ENCODE measurements at regions not wholly inside any gene's neighbourhood (a gene's known extent, or its start where the extent isn't known, plus 50 kb on each side); places are given as distances from the start of the nearest gene placed in this dataset.

DNA sequence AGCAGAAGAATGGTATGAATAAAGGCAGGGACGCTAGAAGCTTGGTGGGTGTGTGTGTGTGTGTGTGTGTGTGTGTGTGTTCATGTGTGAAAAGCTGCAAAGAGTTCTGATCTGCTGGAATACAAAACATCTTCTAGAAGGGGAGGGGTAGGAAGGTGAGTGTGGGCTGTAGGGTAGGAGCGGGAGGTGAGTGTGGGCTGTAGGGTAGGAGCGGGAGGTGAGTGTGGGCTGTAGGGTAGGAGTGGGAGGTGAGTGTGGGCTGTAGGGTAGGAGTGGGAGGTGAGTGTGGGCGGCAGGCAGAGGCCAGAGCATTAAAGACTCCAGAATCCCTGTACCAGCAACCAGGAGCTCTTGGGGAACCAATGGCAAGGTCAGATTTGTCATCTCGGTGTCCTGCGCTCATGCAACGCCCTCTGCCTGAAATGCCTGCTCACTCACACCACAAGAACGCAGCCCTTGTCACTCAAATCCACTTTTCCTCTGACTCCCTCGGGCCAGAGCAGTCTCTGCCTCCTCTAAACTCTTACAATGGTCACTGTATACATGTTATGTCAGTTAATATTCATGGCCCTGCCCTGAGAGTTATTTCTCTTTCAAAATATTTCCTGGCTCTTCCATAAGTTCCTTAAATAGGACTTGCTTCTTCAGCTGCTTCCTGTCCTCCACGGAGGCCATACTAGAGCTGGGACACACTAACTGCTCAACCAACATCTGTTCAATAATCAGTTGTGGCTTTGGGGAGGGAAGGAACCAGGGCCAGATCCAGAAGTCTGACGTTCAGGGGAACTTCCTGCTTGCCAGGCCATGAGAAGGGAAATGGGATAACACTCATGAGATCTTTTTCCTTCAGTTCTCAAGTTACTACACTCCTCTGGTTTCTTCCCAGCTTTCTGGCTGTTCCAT is 53.6 kb upstream of the ZNF644 start (continued):
- no peak for TF ChIP-seq SIN3A (IDR thresholded peaks at IDR 0.05; ENCODE audit: borderline replicate concordance in 2 of 2, control insufficient read depth in 1 of 2, low read depth in 2 of 2, low read length in 2 of 2)
- TF ChIP-seq, protein P1, sequence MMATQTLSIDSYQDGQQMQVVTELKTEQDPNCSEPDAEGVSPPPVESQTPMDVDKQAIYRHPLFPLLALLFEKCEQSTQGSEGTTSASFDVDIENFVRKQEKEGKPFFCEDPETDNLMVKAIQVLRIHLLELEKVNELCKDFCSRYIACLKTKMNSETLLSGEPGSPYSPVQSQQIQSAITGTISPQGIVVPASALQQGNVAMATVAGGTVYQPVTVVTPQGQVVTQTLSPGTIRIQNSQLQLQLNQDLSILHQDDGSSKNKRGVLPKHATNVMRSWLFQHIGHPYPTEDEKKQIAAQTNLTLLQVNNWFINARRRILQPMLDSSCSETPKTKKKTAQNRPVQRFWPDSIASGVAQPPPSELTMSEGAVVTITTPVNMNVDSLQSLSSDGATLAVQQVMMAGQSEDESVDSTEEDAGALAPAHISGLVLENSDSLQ (IDR thresholded peaks at IDR 0.05) = peak; percentile 86
- TF ChIP-seq GTF2F1 (IDR thresholded peaks at IDR 0.05; ENCODE audit: low read depth, low read length) = no peak
- no peak for TF ChIP-seq DNMT1 (IDR thresholded peaks at IDR 0.05)
- no peak for TF ChIP-seq RBM25 (IDR thresholded peaks at IDR 0.05; ENCODE audit: low read depth, low read length, severe bottlenecking)
- TF ChIP-seq BRF1 (IDR thresholded peaks at IDR 0.05; ENCODE audit: borderline replicate concordance, extremely low read depth, insufficient read length) = no peak
- TF ChIP-seq ARID1B (IDR thresholded peaks at IDR 0.05) = no peak
- no peak for TF ChIP-seq HSF4 (CRISPR knock-in tag; IDR thresholded peaks at IDR 0.05; ENCODE audit: borderline replicate concordance)
- no peak for TF ChIP-seq BMI1 (IDR thresholded peaks at IDR 0.05; ENCODE audit: low read length)
- TF ChIP-seq MAFF (IDR thresholded peaks at IDR 0.05; ENCODE audit: low read length) = no peak
- TF ChIP-seq GATAD2B (IDR thresholded peaks at IDR 0.05; ENCODE audit: borderline replicate concordance) = no peak

Data from K562 (cell line).